Ecto neural progenitor cell (in vitro differentiated cells): ENCODE measurements at regions not wholly inside any gene's neighbourhood (a gene's known extent, or its start where the extent isn't known, plus 50 kb on each side); places are given as distances from the start of the nearest gene placed in this dataset.
"Not testable (repeated sequence)": the region's sequence is repeated elsewhere in the genome, so short reads cannot be mapped to it uniquely, and the experiment has no call there.

Experiments
- DNase-seq: peaks from one replicate; pipeline ENCODE4 v3.0.0-alpha.2; 2018; ENCODE audit warnings: low spot score

DNA sequence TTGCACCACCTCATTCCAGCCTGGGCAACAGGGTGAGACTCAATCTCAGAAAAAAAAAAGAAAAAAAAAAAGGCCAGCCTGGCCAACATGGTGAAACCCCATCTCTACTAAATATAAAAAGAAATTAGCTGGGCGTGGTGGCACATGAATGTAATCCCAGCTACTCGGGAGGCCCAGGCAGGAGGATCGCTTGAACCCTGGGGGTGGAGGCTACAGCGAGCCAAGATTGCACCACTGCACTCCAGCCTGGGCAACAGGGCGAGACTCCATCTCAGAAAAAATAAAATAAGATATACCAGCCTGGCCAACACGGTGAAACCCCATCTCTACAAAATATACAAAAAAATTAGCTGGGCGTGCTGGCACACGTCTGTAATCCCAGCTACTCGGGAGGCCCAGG, 1602.3 kb downstream of the RPIA start:
- not testable (repeated sequence) for DNase-seq

DNA sequence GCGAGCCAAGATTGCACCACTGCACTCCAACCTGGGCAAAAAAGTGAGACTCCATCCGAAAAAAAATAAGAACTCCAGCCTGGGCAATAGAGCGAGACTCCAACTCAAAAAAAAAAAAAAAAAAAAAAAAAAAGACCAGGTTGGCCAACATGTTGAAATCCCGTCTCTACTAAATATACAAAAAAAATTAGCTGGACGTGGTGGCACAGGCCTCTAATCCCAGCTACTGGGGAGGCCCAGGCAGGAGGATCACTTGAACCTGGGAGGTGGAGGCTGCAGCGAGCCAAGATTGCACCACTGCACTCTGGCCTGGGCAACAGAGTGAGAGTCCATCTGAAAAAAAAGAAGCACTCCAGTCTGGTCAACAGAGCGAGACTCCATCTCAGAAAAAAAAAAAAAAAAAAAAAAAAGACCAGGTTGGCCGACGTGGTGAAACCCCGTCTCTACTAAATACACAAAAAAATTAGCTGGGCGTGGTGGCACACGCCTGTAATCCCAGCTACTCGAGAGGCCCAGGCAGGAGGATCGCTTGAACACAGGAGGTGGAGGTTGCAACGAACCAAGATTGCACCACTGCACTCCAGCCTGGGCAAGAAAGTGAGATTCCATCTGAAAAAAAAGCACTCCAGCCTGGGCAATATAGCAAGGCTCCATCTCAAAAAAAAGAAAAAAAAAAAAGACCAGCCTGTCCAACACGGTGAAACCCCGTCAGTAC, 1603.7 kb downstream of the RPIA start:
- DNase-seq, result not testable (repeated sequence)

DNA sequence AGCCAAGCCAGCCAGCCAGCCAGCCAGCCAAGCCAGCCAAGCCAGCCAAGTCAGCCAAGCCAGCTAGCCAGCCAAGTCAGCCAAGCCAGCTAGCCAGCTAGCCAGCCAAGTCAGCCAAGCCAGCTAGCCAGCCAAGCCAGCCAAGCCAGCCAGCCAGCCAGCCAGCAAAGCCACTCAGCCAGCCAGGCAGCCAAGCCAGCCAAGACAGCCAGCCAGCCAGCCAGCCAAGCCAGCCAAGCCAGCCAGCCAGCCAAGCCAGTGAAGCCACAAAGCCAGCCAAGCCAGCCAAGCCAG, 1605.0 kb downstream of the RPIA start:
- not testable (repeated sequence) for DNase-seq

DNA sequence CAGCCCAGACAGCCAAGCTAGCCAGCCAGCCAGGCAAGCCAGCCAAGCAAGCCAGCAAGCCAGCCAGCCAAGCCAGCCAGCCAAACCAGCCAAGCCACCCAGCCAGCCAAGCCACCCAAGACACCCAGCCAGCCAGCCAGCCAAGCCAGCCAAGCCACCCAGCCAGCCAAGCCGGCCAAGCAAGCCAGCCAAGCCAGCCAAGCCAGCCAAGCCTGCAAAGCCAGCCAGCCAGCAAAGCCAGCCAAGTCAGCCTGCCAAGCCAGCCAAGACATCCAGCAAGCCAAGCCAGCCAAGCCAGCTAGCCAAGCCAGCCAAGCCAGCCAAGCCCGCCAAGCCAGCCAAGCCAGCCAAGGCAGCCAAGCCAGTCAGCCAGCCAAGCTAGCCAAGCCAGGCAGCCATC, 1606.2 kb downstream of the RPIA start:
- DNase-seq, result not testable (repeated sequence)

DNA sequence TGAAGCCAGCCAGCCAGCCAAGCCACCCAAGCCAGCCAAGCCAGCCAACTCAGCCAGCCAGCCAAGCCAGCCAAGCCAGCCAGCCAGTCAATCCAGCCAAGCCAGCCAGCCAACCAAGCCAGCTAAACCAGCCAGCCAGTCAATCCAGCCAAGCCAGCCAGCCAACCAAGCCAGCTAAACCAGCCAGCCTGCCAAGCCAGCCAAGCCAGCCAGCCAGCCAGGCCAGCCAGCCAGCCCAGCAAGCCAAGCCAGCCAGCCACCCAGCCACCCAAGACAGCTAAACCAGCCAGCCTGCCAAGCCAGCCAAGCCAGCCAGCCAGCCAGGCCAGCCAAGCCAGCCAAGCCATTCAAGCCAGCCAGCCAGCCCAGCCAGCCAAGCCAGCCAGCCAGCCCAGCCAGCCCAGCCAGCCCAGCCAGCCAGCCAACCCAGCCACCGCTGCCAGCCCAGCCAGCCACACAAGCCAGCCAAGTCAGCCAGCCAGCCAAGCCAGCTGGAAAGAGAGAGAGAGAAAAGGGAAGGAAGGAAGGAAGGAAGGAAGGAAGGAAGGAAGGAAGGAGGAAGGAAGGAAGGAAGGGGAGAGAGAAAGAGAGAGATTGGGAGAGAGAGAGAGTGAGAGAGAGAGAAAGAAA, 1606.8 kb downstream of the RPIA start:
- not testable (repeated sequence) for DNase-seq

DNA sequence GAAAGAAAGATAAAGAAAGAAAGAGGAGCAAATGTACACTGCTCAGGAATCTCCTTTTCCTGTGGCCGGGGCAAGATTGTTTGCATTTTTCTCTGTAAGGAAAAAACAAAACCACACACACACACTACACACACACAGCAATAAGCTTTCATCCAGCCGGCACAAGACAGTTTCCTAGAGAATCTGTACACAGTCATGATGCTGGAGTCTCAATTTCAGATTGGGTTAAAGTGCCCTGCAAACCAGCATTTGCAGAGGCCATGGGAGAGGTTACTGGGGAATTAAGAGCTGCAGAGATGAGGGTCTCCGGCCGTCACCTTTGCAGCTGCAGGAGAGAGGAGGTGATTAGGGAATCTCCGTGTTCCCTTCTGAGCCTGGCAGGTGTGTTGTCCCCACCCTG, 1607.5 kb downstream of the RPIA start:
- not testable (repeated sequence) for DNase-seq

DNA sequence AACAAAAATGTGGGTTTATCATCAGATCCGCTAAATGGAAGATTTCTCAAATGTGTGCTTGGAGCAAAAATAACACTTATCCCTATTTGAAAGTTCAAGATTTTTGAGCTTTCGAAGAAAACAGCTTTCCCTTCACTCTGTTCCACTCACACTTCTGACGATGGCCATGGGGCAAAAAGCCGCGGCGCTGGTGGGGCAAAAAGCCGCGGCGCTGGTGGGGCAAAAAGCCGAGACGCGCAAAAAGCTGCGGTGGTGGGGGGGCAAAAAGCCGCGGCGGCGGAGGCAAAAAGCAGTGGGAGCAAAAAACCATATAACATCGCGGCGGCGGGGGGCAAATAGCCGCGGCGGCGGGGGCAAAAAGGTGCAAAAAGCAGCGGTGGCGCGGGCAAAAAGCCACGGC, 1631.5 kb downstream of the RPIA start:
- DNase-seq, result not testable (repeated sequence)

DNA sequence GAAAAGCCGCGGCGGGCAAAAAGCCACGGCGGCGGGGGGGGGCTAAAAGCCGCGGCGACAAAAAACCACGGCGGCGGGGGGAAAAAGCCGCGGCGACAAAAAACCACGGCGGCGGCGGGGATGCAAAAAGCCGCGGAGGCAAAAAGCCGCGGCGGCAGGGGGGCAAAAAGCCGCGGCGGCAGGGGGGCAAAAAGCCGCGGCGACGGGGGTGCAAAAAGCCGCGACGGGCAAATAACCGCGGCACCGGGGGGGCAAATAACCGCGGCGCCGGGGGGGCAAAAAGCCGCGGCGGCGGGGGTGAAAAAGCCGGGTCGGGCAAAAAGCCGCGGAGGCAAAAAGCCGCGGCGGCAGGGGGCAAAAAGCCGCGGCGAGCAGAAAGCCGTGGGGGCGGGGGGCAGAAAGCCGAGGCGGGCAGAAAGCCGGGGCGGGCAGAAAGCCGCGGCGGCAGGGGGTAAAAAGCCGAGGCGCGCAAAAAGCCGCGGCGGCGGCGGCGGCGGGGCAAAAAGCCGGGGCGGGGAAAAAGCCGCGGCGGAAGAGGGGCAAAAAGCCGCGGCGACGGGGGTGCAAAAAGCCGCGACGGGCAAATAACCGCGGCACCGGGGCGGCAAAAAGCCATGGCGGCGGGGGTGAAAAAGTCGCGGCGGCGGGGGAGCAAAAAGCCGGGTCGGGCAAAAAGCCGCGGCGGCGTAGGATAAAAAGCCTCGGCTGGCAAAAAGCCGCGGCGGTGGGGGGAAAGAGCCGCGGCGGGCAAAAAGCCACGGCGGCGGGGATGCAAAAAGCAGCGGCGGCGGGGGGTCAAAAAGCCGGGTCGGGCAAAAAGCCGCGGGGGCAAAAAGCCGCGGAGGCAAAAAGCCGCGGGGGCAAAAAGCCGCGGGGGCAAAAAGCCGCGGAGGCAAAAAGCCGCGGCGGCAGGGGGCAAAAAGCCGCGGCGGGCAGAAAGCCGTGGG, 1632.4 kb downstream of the RPIA start:
- not testable (repeated sequence) for DNase-seq

DNA sequence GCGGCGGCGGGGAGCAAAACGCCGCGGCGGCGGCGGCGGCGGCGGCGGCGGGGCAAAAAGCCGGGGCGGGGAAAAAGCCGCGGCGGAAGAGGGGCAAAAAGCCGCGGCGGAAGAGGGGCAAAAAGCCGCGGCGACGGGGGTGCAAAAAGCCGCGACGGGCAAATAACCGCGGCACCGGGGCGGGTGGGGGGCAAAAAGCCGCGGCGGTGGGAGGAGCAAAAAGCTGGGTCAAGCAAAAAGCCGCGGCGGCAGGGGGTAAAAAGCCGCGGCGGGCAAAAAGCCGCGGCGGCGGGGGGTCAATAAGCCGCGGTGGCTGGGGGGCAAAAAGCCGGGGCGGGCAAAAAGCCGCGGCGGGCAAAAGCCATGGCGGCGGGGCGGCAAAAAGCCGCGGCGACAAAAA, 1633.2 kb downstream of the RPIA start:
- not testable (repeated sequence) for DNase-seq

DNA sequence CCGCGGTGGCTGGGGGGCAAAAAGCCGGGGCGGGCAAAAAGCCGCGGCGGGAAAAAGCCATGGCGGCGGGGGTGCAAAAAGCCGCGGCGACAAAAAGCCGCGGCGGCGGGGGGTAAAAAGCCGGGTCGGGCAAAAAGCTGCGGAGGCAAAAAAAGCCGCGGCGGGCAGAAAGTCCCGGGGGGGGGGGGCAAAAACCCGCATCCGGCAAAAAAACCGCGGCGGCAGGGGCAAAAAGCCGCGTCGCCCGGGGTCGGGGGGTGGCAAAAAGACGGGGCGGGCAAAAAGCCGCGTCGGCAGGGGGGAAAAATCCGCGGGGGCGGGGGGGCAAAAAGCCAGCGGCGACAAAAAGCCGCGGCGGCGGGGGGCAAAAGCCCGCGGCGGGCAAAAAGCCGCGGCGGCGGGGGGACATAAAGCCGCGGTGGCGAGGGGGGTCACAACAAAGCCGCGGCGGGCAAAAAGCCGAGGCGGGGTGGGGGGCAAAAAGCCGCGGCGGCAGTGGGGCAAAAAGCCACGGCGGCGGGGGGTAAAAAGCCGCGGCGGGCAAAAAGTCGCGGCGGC, 1634.4 kb downstream of the RPIA start:
- not testable (repeated sequence) for DNase-seq

DNA sequence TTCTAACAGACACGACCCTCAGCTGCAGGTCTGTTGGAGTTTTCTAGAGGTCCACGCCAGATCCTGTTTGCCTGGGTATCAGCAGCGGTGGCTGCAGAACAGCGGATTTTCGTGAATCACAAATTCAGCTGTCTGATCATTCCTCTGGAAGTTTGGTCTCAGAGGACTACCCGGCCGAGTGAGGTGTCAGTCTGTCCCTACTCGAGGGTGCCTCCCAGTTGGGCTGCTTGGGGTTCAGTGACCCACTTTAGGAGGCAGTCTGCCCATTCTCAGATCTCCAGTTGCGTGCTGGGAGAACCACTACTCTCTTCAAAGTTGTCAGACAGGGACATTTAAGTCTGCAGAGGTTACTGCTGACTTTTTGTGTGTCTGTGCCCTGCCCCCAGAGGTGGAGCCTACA, 1664.1 kb downstream of the RPIA start:
- DNase-seq, result not testable (repeated sequence)

DNA sequence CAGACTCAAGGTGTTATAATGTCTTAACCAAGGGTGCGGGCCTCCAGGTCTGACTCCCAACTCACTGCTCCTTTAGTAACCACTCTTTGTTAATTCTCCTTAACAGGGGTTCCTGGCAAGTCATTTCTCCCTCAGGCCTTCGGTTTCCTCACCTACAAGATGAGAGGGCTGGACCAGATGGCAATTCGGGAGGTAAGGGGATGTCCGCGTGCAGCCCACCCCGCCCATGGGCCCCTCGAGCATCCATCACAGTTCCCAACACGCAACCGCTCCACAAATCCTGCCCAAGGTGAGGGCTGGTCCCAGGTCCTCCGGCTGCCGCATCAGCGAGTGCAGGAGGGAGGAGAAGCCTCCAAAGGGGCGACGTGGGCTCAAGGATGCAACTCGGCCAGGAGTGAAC, 1667.9 kb downstream of the RPIA start:
- DNase-seq, result not testable (repeated sequence)

DNA sequence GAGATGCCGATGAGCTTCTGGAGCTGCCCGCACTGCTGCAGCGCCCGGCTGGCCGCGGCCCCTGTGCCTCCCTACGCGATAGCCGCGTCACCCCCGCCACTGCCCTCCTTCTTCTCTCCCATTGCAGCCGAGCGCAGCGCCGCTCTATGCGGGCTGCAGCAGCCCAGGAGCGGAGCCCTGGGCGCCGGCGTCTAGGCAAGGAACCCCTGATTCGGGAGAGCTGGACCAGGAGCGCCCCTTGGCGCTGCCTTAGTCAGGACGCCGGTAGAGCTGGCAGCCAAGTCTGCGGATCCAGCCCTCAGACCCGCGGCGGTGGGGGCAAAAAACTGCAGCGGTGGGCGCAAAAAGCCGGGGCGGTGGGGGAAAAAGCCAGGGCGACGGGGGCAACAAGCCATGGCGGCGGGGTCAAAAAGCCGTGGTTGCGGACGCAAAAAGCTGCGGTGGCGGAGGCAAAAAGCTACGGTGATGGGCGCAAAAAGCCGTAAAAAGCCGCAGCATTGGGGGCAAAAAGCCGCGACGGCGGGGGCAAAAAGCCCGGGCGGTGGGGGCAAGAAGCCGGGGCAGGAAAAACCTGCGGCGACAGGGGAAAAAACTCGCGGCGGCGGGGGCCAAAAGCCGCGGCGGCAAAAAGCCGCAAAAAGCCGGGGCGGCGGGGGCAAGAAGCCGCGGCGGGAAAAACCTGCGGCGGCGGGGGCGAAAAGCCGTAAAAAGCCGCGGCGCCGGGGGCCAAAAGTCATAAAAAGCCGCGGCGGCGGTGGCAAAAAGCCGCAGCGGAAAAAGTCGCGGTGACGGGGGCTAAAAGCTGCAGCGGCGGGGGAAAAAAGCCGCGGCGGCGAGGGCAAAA, 1668.6 kb downstream of the RPIA start:
- not testable (repeated sequence) for DNase-seq

DNA sequence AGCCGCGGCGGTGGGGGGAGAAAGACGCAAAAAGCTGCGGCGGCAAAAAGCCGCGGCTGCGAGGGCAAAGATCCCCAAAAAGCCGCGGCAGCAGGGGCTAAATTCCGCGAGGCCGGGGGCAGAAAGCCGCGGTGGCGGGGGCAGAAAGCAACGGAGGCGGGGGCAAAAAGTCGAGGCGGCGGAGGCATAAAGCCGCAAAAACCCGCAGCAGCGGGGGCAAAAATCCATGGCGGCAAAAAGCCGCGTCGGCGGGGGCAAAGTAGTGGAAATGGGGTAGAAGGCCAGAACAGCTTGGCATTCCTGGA, 1669.2 kb downstream of the RPIA start:
- DNase-seq, result not testable (repeated sequence)
